GM18861 (cell line): ENCODE measurements at regions not wholly inside any gene's neighbourhood (a gene's known extent, or its start where the extent isn't known, plus 50 kb on each side); places are given as distances from the start of the nearest gene placed in this dataset.

Experiments
- ATAC-seq: cut with Tn5 transposase; IDR thresholded peaks from one replicate; pipeline ENCODE4 v1.9.1; 2021; ENCODE audit not compliant: unreplicated experiment

DNA sequence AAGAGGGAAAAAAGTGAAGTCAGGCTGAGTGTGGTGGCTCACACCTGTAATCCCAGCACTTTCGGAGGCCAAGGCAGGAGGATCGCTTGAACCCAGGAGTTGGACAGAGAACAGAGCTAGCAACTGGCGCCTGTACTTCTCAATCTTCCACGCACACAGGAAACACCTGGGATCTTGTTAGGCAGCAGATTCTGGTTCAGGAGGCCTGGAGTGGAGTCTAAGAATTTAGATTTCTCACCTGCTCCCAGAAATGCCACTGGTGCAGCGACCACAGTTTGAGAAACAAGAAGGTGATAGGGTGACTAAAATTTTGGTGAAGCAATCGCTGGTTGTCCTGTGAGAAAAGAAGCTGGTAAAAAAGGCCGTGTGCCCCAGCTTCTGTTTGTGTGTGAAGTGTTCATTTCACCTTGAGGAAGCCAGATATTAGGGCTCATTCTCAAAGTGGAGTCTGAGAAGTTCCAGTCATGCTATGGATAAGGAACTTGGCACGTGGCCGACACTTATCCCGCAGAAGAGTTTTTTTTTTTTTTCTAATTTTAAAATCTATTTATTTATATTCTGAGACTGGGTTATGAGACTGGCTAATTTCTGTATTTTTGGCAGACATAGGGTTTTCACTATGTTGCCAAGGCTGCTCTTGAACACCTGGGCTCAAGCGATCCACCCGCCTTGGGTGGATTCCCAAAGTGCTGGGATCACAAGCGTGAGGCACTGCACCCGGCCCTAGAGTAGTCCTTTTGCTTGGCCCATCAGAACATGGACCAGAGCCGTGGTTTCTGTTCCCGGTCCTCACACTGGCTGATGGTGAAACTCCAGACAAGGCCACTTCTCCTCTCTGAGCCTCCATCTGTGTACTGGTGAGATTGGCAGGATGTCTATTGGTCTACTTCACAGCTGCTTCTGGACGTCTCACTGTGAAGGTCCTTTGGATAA, 324.6 kb upstream of the PROK2 start:
- ATAC-seq, result no peak

DNA sequence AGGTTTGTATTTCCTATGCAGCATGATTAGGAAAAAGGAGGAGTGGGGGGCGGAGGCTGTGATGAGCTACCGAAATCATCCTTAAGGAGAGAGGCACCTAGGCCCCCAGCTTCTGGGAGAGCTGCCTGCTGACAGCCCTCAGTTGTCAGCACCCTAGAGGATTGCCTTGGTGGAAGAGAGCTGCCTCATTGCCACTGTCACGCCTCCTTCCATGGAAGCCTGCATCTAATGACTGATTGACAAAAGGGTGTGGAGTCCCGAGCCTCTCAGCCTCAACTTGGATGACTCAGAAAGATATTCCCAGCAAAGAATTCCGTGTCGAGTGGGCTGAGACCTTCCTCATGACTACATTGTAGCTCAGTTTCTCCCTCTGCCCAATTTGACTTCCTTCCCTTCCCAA, 320.4 kb upstream of the PROK2 start:
- ATAC-seq, result no peak

DNA sequence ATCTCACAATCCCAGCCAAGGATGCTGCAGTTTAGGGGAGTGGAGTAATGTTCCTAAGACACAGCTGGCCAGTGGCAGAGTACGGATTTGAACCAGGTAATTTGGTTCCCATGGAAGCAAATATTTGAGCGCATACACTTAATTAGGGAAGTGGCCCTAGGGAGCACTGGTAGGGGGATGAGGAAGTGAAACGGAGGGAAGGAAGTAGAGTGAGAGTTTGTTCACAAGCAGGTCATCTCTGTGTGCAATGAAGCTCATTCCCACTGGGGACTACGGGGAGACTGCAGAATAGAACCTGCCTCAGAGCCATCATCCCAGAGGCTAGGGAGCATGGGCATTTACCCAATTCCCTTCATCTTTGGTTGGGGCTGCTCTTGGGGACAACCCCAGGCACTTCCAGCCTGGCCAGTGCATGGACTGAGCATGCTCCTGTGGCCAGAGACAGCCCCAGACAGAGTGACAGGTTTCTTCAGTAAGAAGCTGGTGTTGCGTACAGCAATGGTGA, 317.2 kb upstream of the PROK2 start:
- ATAC-seq, result peak; percentile 43

DNA sequence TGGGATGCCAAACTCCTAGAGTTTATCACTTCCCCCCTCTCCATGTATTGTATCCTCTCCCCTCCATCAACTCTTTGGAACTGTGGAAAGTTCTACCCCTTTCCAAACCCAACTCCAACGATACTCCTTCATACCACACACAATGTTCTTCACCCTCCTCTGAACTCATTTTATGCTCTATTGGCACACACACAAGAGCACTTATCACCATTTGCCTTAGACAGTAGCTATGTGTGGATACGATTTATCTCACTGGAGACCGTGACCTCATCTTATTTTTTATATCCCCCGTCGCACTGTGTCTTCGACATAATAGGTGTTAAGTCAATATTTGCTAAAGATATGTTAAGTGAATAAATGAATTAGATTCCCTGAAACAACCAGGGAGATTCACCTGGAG, 316.5 kb upstream of the PROK2 start:
- ATAC-seq, result no peak

DNA sequence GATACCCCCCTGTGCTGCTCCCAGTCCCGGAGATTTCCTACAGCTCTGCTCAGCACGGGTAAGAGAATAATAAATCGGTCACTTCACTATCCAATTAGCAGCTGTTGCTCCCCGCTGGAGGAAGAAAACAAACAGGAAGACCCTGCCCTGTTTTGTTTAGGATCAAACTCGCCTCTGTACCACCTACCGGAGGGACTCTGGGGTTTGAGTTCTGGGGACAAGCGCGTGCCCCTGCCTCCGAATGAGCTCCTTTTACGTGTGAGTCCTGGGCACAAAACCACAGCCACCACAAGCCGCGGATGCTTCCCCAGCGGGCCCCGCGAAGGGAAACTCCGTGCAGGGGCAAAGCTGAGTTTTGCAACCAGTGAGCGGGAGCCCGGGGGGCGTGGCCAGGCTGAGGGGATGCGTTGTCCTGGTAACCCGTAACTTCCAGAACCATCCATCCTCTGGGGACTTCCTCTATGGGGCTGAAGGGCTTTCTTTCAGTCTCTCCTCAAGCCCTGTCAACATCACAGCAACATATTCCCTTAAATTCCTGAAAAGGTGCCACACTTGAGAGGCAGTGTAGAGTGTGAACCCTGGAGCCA, 315.7 kb upstream of the PROK2 start:
- ATAC-seq, result peak; percentile 42

DNA sequence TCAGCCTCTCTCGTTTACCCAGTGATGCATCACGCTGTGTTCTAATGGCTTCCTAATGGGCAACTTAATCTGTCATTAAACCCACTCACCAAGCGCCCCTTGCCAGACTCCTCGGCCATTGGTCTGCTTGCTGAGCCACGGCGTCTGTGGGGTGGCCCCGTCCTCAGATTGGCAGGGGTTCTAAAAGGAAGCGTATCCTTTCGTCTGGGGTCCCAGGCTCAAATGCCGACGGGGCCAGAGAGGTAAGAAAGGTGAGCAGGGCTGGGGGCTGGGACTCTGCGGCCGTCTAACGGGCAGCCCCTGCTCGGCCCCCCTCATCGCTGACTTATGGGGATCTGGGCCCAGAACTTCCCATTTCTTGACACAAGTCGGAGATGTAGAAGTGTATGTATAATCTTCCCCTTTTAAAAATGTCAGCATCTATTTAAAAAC, 315.1 kb upstream of the PROK2 start:
- no peak for ATAC-seq

DNA sequence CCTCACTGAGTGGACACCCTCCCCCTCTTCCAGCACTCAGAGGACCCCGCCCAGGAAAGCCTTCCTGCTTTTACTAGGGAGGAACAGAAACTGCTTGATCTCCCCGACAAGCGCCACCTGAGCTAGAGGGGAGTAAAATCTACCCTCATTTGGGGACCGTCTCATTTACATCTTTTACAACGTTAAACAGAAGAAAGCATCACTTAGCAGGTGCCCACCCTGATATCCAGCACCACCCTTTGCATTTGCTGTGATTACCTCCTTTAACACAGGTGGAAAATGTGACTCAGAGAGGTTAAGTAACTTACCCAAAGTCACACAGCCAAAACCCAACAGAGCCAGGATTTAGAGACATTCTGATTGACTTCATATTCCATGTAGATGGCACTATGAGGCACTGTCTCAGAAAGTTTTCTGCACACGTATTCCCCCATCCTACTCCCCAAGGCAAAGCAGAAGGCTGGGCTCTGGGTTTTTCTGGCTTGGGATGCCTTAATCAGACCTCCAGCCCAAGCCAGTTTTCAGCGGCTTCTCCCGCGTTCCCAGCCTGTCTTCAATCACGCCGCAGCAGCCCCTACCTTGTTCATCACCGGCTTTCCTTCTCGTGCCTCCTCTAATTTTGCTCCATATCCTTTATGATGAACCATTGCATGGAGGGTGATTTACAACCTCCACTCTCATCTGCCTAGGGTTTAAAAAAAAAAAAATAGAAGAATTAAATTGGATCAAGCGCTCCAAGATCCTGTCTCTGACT, 314.6 kb upstream of the PROK2 start:
- ATAC-seq, result no peak

DNA sequence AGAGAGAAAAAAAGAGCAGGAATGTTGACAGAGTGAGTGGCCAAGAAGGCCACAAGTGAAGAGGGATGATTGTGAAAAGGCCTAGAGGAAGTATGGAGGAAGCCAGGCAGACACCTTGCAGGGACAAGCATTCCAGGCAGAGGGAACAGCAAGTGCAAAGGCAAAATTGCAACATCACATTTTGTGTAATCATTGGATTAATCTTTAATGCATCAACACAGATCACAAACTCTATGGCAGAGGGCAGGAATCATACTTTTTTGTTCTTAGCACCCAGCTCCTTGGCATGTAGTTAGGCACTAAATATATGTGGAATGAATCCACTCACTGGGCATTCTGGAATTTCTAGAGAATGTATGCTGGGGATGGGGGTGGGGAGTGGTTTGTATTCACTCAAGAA, 312.1 kb upstream of the PROK2 start:
- ATAC-seq, result no peak

DNA sequence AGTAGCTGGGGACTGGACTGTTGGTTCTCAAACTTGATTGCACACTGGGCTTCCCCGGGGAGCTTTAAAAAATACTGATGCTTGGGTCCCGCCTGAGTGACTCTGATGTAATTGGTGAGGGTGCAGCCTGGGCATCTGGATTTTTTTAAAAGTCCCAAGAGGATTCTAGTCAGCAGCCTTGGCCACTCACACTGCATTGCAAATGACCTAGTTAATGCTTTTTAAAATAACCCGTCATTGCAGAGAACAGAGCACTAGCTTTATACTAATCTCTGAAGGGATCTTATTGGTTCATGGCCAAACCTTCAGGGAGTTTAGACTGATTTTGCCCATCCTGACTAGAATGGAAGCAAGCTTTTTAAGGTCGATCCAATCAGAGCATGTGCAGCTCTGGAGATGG, 310.6 kb upstream of the PROK2 start:
- no peak for ATAC-seq

DNA sequence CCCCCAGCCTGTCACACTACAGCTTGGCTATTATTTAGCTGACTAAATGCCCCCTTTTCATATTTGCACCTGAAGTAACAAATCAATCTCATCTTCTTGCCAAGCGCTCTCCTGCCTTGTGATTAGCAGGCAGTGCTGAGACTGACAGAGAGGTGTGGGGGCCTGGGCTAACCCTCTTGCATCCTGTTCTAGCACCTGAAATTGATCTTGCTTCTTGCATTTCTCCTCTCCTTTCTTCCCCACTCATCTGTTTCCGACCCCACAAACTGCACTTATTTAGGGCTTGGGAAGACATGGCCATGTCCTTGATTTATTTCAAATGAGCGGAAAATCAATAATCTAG, 309.0 kb upstream of the PROK2 start:
- no peak for ATAC-seq

DNA sequence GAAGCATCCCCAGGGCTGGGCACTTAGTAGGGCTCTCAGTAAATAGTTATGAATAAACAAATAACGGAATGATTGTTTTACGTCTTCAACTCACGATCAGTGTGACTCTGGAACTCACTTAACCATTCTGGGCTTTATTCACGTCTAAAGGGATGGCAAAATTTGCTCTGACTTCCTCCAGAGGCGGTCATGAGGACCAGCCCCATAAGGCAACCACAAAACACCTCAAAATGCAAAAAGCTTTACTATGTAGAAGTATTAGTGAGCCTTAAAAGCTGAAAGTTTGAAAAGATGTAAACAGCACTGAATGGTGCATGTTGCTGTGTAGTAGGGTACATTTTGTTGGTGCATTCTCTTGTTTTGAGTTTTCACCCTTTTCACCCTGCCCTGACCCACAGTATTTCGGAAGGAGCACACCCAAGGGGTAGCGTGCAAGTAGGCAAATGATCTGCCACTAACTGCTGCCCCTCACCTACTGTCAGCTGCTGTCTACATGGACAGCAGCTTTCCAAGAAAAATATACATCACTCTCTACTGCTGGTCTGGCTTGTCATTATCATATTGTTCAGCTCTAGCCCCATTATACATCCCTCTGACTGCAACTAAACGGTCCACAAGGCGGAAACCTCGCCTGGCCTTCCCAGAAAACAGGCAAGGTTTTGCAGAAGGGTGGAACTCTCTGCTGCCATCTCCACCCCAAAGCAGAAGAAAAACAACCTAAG, 308.5 kb upstream of the PROK2 start:
- peak; percentile 52 for ATAC-seq

DNA sequence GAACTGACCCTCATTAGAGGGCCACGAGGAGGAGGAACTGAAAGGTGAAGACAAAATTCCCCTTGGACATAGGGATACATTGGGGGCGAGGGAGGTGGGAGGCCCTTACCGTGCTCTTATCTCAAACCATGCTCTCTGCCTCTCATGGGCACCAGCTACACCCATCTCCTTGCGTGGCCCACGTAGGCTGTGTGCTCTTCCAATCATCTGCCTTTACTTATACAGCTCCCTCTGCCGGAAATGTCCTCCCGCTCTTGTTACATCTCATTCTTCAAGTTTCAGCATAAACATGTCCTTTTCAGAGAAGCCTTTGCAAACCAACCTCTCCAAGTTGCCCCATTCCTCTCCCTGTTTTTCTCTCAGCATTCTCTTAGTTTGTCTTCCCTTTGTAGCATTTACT, 307.8 kb upstream of the PROK2 start:
- no peak for ATAC-seq

DNA sequence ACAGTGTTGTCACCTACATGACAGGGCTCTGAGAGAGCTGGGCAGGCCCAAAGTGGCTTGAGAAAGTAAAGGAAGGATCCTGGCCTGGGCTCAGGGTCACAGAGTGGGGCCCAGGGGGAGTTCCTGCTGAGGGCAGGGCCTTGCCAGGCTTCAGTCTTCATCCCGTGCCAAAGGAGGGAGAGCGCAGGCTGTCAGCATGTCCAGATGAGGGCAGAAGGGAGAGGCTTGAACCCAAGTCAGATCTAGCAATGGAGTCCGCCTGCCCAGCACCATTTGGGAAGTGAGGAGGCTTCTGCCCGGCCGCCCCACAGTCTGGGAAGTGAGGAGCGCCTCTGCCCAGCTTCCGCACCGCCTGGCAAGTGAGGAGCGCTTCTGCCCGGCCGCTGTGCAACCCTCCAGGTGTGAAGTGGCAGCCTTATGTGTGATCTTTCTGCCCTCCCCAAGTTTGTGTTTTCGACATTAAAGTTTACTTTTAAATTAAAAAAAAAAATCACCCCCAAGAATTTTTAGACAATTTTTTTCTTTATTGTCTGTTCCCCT, 303.6 kb upstream of the PROK2 start:
- no peak for ATAC-seq

DNA sequence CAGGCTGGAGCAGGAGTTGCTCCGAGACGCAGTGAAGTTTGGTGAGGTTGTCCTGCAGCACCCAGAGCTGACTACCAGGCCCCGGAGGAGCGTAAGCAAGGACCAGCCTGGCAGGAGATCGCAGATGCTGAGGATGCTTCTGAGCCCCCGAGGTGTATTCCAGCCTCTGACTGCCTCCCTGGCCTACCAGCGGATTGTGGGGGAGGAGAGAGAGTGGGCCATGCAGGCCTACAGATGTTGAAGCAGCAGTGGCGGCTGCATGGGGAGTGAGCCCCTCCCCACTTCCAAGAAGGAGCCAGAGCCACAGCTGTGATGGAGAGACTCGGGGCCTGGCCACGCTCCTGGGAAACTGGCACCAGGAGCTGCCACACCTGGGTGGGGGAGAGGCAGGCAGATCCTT, 302.5 kb upstream of the PROK2 start:
- ATAC-seq, result no peak

DNA sequence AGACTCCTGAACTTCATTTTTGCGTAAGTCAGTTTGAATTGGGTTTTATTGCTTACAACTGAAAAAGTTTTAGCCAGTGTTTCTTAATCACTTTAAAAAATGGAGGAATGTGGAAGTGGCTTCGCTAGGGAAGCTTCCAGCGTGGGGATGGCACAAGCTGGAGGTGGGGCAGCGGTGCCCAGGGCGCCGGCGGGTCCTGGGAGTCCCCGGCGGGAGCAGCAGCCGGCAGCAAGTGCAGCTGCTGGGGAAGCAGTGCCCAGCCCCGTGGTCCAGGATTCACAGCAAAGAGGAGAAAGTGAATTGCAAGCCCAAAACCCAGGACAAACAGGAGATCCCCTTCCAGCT, 301.8 kb upstream of the PROK2 start:
- ATAC-seq, result no peak

DNA sequence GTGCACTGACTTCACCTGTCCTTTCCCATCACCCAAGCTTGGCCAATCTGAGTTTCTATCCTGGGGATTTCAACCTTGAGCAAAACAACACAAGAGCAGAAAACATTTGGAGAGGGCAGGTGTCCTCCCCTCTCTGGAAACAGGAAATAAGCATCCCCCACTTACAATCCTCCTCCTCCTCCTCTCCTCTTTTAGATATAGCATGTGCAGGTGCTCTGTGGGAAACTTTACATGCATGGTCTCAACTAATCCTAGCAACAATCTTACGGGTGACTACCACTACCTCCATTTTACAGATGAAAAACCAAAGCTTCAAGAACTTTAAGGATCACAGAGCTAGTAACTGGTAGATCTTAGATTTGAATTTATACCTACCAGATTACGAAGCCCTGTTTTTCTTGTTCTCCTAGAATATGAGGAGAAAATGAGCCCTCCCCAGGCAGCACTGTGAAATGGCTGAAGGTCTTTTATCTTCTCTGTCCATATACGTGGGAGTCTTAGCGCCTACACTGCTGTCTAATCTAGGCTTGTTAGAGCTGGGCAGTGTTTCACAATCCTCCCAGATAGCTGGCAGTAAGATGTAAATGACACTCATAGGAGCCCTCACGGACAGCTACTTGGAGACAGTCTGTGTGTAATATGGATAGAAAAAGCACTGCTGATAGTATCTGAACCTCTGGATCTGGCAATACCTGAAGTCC, 301.2 kb upstream of the PROK2 start:
- no peak for ATAC-seq

DNA sequence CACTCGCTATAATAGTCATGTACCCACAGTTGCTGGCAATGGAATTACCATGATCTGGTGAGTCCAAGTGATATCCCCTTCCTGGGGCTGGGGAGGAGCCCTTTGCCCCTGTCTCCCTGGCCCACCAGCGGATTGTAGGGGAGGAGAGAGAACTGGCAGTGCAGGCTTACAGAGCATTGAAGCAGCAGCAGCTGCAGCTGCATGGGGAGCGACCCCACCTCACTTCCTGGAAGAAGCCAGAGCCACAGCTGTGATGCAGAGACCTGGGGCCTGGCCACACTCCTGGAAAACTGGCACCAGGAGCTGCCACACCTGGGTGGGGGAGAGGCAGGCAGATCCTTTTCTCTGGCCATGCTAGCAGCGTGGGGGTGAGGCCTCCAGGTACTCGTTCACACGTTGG, 300.1 kb upstream of the PROK2 start:
- ATAC-seq, result no peak

DNA sequence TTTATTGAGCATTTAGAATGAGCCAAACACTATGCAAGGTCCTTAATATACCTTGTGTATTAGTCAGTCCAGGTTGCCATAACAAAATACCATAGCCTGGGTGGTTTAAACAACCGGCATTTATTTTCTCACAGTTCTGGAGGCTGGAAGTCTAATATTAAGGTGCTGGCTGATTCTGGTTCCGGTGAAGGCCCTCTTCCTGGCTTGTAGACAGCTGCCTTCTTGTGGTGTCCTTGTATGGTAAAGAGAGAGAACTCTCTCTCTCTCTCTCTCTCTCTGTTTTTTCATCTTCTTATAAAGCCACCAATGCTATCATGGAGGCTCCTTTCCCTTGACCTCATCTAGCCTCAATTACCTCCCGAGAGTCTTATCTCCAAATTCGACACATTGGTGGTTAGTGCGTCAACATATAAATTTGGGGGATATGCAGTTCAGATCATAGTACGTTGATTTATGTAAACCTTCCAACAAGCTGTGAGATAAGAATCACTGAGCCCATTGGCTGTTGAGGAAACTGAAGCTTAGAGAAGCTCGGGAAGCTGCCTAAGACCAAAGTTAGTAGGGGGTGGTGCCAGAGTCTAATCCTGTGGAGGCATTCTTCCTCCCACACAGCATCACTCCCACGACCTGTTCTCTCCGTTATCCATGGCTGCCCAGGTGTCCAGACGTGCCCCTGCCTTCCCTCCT, 298.0 kb upstream of the PROK2 start:
- ATAC-seq, result no peak

DNA sequence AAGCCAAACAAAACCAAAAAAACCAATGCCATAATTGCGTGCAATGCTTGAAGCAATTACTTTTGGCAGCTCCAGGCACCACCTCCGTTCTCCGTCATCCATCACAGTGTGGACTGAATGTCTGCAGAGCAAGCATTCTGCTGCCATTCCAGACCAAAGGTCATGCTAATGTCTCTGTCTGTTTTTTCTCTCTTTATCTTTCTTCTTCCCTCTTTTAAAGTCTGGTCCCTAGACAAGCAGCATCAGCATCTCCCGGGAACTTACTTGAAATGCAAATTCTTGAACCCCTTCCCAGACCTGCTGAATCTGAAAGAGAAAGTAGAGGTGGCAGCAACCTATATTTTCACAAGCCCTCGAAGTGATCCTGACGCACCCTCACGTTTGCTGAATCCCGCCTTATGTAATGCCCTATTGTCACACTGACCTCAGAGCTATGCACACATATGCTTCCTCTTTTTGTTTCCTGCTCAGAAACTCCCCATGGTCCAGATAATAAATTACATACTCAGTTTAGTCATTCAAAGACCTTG, 297.3 kb upstream of the PROK2 start:
- ATAC-seq, result peak; percentile 58
